GM12878 (cell line): ENCODE measurements at regions not wholly inside any gene's neighbourhood (a gene's known extent, or its start where the extent isn't known, plus 50 kb on each side); places are given as distances from the start of the nearest gene placed in this dataset.

Source experiments
- ATAC-seq: fragments of 200-7000 bp; cut with Tn5 transposase; 3 replicates; pipeline ENCODE4 v1.9.1; 2020; ENCODE audit warnings: mild to moderate bottlenecking, moderate library complexity
- BruUV-seq: library from RNA; stranded (reverse); fragments of 400-500 nt; replicated peaks from 2 replicates; lab custom pipeline; 2021; lab: Mats Ljungman, UMichigan
- CTCF ChIA-PET: fragments of 300-600 bp; sonication (Branson Sonifier 250); formaldehyde crosslinking; extraction: SDS; loops from one replicate; lab custom pipeline; 2021; ENCODE audit warnings: inconsistent platforms; lab: Yijun Ruan, JAX
- POLR2A ChIA-PET: fragments of 350-600 bp; formaldehyde crosslinking; extraction: SDS; loops from one replicate; lab custom pipeline; 2021; ENCODE audit warnings: inconsistent platforms; lab: Charles Lee
- RAD21 ChIA-PET: fragments of 300-600 bp; sonication (Branson Sonifier 250); formaldehyde crosslinking; loops from one replicate; lab custom pipeline; 2023; ENCODE audit warnings: antibody characterized with exemption; ENCODE audit not compliant: unreplicated experiment; lab: Charles Lee
- SMC1A ChIA-PET: fragments of 300-600 bp; sonication (Branson Sonifier 250); formaldehyde crosslinking; loops from one replicate; lab custom pipeline; 2023; ENCODE audit not compliant: unreplicated experiment, uncharacterized antibody; lab: Charles Lee
- DNase-seq: peaks from one replicate; pipeline ENCODE4 v3.0.0-alpha.2; 2011; ENCODE audit warnings: low read depth, low spot score
- FAIRE-seq: peaks from 3 replicates; lab custom pipeline; 2011; peaks lifted over from hg19 to GRCh38; lab: Jason Lieb, UNC
- H2AFZ ChIP-seq: 2 replicates; pipeline ENCODE4 v1.6.0; 2011; ENCODE audit warnings: low read depth, low read length, control low read depth; ENCODE audit not compliant: control insufficient read depth
- H3K27ac ChIP-seq: 2 replicates; pipeline ENCODE4 v1.5.1; 2011; ENCODE audit warnings: control low read depth; ENCODE audit not compliant: control insufficient read depth, insufficient read depth
- H3K27me3 ChIP-seq, 2 experiments: replicated peaks in 1 of 2; 2 replicates each; pipeline versions ENCODE4 v1.6.0 to v1.6.1; 2011; ENCODE audit warnings: low read length in 1 of 2; ENCODE audit not compliant: control insufficient read depth in 2 of 2, insufficient read depth in 2 of 2
- H3K36me3 ChIP-seq, 2 experiments: 2 replicates each; pipeline ENCODE4 v1.5.1; 2011; ENCODE audit warnings: low read length in 1 of 2; ENCODE audit not compliant: control insufficient read depth in 2 of 2, insufficient read depth in 2 of 2
- H3K4me1 ChIP-seq: 2 replicates; pipeline ENCODE4 v1.6.1; 2011; ENCODE audit warnings: mild to moderate bottlenecking, low read length, moderate library complexity, mixed read lengths; ENCODE audit not compliant: control insufficient read depth, insufficient read depth
- H3K4me2 ChIP-seq: 2 replicates; pipeline ENCODE4 v1.6.0; 2011; ENCODE audit warnings: control low read depth; ENCODE audit not compliant: control insufficient read depth, insufficient read depth
- H3K4me3 ChIP-seq: fragments of 200-600 bp; sonication (generic); 2 replicates; pipeline ENCODE4 v1.5.1; 2016
- H3K79me2 ChIP-seq: 2 replicates; pipeline ENCODE4 v1.6.0; 2011; ENCODE audit warnings: low read length; ENCODE audit not compliant: control insufficient read depth, insufficient read depth
- H3K9ac ChIP-seq: 2 replicates; pipeline ENCODE4 v1.8.0; 2011; ENCODE audit warnings: low read length, control low read depth, mixed read lengths; ENCODE audit not compliant: control insufficient read depth, insufficient read depth
- H3K9me3 ChIP-seq: replicated peaks from 3 replicates; pipeline ENCODE4 v1.5.1; 2011; ENCODE audit warnings: mild to moderate bottlenecking, low read length; ENCODE audit not compliant: control insufficient read depth, insufficient read depth
- H4K20me1 ChIP-seq: 2 replicates; pipeline ENCODE4 v1.6.0; 2011; ENCODE audit not compliant: control insufficient read depth, insufficient read depth
- BHLHE40 ChIP-seq, 2 experiments: fragments of 450-650 bp in 1 of 2; IDR thresholded peaks; 2 replicates each; pipeline ENCODE4 v1.6.1; 2011 to 2017; ENCODE audit warnings: low read depth in 2 of 2, borderline replicate concordance in 1 of 2, improper control_type of control experiment in 1 of 2, low read length in 1 of 2, mild to moderate bottlenecking in 1 of 2
- CBX3 ChIP-seq: fragments of 200-600 bp; sonication (generic); IDR thresholded peaks from 2 replicates; pipeline ENCODE4 v1.6.1; 2016; ENCODE audit warnings: low read depth, borderline replicate concordance
- CEBPB ChIP-seq, 2 experiments: fragments of 150-350 bp in 1 of 2; IDR thresholded peaks; 2 replicates each; pipeline ENCODE4 v1.6.1; 2012 to 2014; ENCODE audit warnings: low read depth in 2 of 2, low read length in 2 of 2, borderline replicate concordance in 1 of 2, inconsistent platforms in 1 of 2
- CHD4 ChIP-seq: fragments of 200-600 bp; sonication (generic); IDR thresholded peaks from 2 replicates; pipeline ENCODE4 v1.6.1; 2016; ENCODE audit warnings: mild to moderate bottlenecking
- POLR2AphosphoS5 ChIP-seq: IDR thresholded peaks from 2 replicates; pipeline ENCODE4 v1.6.1; 2011; ENCODE audit warnings: mild to moderate bottlenecking, low read length, inconsistent platforms
- RCOR1 ChIP-seq: conservative IDR thresholded peaks from 2 replicates; pipeline ENCODE4 v1.6.1; 2012; ENCODE audit warnings: low read depth, low read length, improper control_type of control experiment
- SIN3A ChIP-seq: IDR thresholded peaks from 2 replicates; pipeline ENCODE4 v1.6.1; 2012; ENCODE audit warnings: low read depth, low read length, improper control_type of control experiment
- ZBED1 ChIP-seq: IDR thresholded peaks from 2 replicates; pipeline ENCODE4 v1.6.1; 2016; ENCODE audit warnings: borderline replicate concordance
- ZNF207 ChIP-seq: fragments of 450-650 bp; IDR thresholded peaks from 2 replicates; pipeline ENCODE4 v1.6.1; 2014; ENCODE audit warnings: antibody characterized with exemption, mild to moderate bottlenecking, borderline replicate concordance
- ZNF24 ChIP-seq: fragments of 450-650 bp; IDR thresholded peaks from 2 replicates; pipeline ENCODE4 v1.6.1; 2017; ENCODE audit warnings: antibody characterized with exemption, mild to moderate bottlenecking
- ZZZ3 ChIP-seq: IDR thresholded peaks from 2 replicates; pipeline ENCODE4 v1.6.1; 2011; ENCODE audit warnings: low read depth; ENCODE audit not compliant: control insufficient read depth, insufficient read length
- WGBS: methylation state at CpG from one replicate; pipeline ENCODE4 v1.1.6; 2016; ENCODE audit warnings: low lambda C conversion rate; ENCODE audit not compliant: insufficient replicate concordance, insufficient coverage; ENCODE audit errors: missing lambda C conversion rate; 5-methylcytosine and 5-hydroxymethylcytosine counted together
- in situ Hi-C: fragments of 300-500 bp; cut with MboI; formaldehyde crosslinking; loops from 9 replicates; pipeline ENCODE4 v1.14.3; 2018; ENCODE audit warnings: mixed read lengths
- intact Hi-C: fragments of 100-400 bp; cut with micrococcal nuclease; formaldehyde crosslinking; loops from one replicate; pipeline ENCODE4 v1.14.2; 2022; ENCODE audit not compliant: unreplicated experiment
- TF ChIP-seq, protein P1 (sequence below): fragments of 450-650 bp; IDR thresholded peaks from 2 replicates; pipeline ENCODE4 v1.6.1; 2017; ENCODE audit warnings: mild to moderate bottlenecking, moderate library complexity
- TF ChIP-seq, protein P2 (sequence below): fragments of 150-350 bp; IDR thresholded peaks from 2 replicates; pipeline ENCODE4 v1.6.1; 2014; ENCODE audit warnings: mild to moderate bottlenecking, low read depth, low read length

DNA sequence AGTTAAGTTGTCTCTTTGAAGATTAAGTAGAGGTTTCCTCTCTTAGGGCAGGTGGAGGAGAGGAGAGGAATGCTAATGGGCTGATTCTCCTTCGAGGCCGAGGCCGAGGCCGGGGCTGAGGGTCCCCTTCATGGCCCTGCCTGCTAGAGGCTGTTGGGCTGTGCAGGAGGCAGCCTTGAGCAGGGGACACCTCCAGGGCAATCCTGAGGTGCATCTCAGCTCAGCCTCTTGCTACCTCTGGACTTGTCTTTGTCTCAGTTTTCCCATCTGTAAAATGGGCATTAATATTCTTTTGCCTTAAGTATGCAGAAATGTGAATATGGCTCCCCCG lies 97.7 kb upstream of the PRR20G start:
- Histone ChIP-seq H3K4me1 (no peaks in the 10 kb centered on the region), H3K27ac (no peak overlapping the region), H2AFZ (no peak overlapping the region), H3K27me3 (peaks cover 0 to 2% of the 10 kb centered on the region in 2 experiments; a peak in 2 of 4 replicates), H3K36me3 (no peaks in the 10 kb centered on the region), H3K4me2 (no peak overlapping the region), H4K20me1 (no peaks in the 10 kb centered on the region), H3K4me3 (no peak overlapping the region), H3K79me2 (no peaks in the 10 kb centered on the region), H3K9ac (no peak overlapping the region), H3K9me3 (no peaks in the 10 kb centered on the region)
- ChIA-PET RAD21 (no interaction called here), CTCF (no interaction called here), SMC1A (no interaction called here), POLR2A (no interaction called here)
- ATAC-seq, result no peak
- in situ Hi-C loops (no loop called here), intact Hi-C loops (no loop called here)
- BruUV-seq, result no TSS peak
- no peak for DNase-seq
- WGBS, result 20% methylated on average over 5 of the region's 5 CpGs
- FAIRE-seq, result no peak
- TF ChIP-seq ZNF207, result no peak
- TF ChIP-seq CHD4, result no peak
- no peak for TF ChIP-seq ZZZ3
- TF ChIP-seq, protein P1, sequence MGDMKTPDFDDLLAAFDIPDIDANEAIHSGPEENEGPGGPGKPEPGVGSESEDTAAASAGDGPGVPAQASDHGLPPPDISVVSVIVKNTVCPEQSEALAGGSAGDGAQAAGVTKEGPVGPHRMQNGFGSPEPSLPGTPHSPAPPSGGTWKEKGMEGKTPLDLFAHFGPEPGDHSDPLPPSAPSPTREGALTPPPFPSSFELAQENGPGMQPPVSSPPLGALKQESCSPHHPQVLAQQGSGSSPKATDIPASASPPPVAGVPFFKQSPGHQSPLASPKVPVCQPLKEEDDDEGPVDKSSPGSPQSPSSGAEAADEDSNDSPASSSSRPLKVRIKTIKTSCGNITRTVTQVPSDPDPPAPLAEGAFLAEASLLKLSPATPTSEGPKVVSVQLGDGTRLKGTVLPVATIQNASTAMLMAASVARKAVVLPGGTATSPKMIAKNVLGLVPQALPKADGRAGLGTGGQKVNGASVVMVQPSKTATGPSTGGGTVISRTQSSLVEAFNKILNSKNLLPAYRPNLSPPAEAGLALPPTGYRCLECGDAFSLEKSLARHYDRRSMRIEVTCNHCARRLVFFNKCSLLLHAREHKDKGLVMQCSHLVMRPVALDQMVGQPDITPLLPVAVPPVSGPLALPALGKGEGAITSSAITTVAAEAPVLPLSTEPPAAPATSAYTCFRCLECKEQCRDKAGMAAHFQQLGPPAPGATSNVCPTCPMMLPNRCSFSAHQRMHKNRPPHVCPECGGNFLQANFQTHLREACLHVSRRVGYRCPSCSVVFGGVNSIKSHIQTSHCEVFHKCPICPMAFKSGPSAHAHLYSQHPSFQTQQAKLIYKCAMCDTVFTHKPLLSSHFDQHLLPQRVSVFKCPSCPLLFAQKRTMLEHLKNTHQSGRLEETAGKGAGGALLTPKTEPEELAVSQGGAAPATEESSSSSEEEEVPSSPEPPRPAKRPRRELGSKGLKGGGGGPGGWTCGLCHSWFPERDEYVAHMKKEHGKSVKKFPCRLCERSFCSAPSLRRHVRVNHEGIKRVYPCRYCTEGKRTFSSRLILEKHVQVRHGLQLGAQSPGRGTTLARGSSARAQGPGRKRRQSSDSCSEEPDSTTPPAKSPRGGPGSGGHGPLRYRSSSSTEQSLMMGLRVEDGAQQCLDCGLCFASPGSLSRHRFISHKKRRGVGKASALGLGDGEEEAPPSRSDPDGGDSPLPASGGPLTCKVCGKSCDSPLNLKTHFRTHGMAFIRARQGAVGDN, result no peak
- TF ChIP-seq ZNF24, result no peak
- no peak for TF ChIP-seq RCOR1
- TF ChIP-seq POLR2AphosphoS5, result no peak
- TF ChIP-seq CBX3, result no peak
- TF ChIP-seq SIN3A, result no peak
- TF ChIP-seq, protein P2, sequence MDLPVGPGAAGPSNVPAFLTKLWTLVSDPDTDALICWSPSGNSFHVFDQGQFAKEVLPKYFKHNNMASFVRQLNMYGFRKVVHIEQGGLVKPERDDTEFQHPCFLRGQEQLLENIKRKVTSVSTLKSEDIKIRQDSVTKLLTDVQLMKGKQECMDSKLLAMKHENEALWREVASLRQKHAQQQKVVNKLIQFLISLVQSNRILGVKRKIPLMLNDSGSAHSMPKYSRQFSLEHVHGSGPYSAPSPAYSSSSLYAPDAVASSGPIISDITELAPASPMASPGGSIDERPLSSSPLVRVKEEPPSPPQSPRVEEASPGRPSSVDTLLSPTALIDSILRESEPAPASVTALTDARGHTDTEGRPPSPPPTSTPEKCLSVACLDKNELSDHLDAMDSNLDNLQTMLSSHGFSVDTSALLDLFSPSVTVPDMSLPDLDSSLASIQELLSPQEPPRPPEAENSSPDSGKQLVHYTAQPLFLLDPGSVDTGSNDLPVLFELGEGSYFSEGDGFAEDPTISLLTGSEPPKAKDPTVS, result no peak
- TF ChIP-seq BHLHE40 (IDR thresholded peaks at IDR 0.05; ENCODE audit: borderline replicate concordance in 1 of 2, low read depth in 2 of 2, low read length in 1 of 2), result no peak
- TF ChIP-seq ZBED1, result no peak
- TF ChIP-seq CEBPB (IDR thresholded peaks at IDR 0.05; ENCODE audit: borderline replicate concordance in 1 of 2, low read depth in 2 of 2, low read length in 2 of 2), result no peak
